ENCODE measurements at regions not wholly inside any gene's neighbourhood (a gene's known extent, or its start where the extent isn't known, plus 50 kb on each side); places are given as distances from the start of the nearest gene placed in this dataset.
A peak's percentile ranks its signal among the peaks of the same experiment; 100 is the strongest.

DNA sequence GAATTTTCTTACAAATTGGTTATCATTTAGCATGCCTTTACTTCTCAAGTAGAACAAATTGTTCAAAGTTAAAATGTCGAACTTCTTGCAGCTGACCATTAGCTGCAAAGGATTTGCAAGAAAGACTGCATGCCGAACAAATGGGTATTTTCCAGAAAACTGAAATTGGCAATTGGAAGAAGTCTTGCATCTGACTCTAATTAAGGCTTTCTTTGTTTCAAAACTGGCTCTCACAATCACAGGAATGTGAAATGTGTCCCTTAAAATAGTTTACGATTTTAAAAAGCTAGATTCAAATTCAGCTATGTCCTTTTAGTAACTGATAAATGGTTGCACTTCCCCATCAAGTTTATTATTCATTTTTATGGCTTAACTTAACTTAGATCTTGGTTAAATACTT, 207.9 kb downstream of the ARL4A start:
- H3K4me3 ChIP-seq (ENCODE audit: low read depth, low read length) = no peak overlapping the region
- peak; percentile 79 for DNase-seq (ENCODE audit: low read depth)
- TF ChIP-seq, protein P1, sequence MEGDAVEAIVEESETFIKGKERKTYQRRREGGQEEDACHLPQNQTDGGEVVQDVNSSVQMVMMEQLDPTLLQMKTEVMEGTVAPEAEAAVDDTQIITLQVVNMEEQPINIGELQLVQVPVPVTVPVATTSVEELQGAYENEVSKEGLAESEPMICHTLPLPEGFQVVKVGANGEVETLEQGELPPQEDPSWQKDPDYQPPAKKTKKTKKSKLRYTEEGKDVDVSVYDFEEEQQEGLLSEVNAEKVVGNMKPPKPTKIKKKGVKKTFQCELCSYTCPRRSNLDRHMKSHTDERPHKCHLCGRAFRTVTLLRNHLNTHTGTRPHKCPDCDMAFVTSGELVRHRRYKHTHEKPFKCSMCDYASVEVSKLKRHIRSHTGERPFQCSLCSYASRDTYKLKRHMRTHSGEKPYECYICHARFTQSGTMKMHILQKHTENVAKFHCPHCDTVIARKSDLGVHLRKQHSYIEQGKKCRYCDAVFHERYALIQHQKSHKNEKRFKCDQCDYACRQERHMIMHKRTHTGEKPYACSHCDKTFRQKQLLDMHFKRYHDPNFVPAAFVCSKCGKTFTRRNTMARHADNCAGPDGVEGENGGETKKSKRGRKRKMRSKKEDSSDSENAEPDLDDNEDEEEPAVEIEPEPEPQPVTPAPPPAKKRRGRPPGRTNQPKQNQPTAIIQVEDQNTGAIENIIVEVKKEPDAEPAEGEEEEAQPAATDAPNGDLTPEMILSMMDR (IDR thresholded peaks at IDR 0.05; ENCODE audit: insufficient read depth, low read length) = no peak

DNA sequence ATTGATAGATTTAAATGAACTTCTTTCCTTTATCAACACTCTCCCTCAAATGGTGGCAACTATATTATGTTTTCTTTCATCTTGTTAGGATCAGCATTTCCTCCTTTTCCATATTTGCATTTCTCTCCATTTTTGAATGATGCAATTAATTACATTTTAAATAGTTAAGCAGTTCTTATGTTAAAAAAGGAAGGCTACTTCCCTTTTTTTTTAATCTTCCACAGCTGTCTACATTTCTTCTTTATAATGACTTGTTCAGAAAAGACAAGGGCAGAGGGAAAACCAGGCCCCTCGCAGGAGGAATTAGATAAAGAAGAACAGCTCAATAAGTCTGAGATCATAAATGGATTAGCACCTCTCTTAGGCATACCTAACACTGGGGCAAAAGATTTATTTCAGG, 208.9 kb downstream of the ARL4A start:
- no peak overlapping the region for H3K4me3 ChIP-seq (ENCODE audit: low read depth, low read length)
- TF ChIP-seq, protein P1 (IDR thresholded peaks at IDR 0.05; ENCODE audit: insufficient read depth, low read length) = no peak
- DNase-seq (ENCODE audit: low read depth) = no peak

DNA sequence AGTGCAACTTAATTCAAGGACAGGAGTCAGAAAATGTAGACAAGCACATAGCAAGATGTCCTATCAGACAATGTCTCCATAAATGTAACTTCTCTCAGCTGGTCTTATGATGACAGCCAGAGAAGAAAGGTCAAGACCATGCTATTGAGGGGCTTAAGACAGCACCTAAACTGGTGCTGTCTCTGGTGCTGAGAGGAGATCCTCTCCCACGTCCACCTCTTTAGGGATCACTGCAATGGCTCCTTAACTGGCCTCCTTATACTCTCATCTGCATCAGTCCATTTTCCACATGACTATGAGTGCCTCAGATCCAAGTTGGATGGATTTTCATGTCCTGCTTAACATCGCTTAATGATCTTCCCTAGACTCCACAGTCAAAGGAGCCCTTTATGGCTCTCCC, 210.6 kb downstream of the ARL4A start:
- TF ChIP-seq, protein P1 (IDR thresholded peaks at IDR 0.05; ENCODE audit: insufficient read depth, low read length) = no peak

DNA sequence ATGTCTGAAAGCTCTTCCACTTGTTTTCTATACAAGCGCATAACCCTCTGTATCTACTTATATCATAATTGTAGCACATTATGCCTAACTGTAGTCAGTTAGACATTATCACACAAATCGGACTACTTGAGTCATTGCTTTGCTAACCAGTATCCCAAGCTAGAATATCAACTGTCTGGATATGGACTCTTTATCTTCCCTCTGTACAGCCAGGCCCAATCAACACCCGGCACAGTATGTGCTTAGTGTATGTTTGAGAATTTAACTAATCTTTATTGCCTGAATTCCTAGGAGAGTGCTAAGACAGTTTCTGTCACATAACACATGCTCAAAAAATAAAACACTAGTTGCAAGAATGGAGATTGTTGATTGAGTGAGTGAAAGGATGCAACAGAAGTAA, 211.2 kb downstream of the ARL4A start:
- TF ChIP-seq, protein P1 (IDR thresholded peaks at IDR 0.05; ENCODE audit: insufficient read depth, low read length) = no peak
- no peak overlapping the region for H3K4me3 ChIP-seq (ENCODE audit: low read depth, low read length)
- DNase-seq (ENCODE audit: low read depth) = no peak

More for the DNA sequence above, 210.6 kb downstream of the ARL4A start:
- no peak for DNase-seq (ENCODE audit: low read depth)
- no peak overlapping the region for H3K4me3 ChIP-seq (ENCODE audit: low read depth, low read length)

DNA sequence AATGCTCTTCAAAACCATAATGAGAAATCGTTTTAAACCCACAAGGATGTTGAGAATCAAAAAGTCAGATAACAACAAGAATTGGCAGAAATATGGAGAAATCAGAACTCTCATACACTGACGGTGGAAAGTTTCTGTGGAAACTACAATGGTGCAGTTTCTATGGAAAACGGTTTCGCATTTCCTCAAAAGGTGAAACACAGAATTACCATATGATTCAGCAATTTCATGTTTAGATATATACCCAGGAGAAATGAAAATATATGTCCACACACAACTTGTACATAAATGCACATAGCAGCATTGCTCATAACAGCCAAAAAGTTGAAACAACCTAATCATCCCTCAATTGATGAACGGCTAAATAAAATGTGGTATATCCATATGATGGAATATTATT, 218.2 kb downstream of the ARL4A start:
- TF ChIP-seq, protein P1 (IDR thresholded peaks at IDR 0.05; ENCODE audit: insufficient read depth, low read length) = no peak
- no peak for DNase-seq (ENCODE audit: low read depth)
- no peak overlapping the region for H3K4me3 ChIP-seq (ENCODE audit: low read depth, low read length)

DNA sequence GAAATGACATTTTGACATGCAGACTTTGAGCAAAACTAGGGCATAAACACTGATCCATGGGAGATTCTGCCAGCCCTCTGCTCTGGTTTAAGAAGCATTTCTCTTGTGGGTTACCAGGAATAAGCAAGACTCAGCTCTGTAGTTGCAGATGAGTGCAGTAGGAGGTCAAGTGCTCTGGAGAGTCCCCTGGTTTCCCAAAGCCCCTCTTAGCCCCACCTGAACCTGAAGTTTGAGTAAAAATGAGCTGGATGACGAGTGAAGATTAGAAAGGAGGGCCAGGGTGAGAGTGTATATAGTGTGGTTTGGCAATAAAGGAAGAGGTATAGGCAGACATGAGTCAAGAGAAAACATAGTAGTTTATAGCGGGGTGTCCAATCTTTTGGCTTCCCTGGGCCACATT, 220.3 kb downstream of the ARL4A start:
- TF ChIP-seq, protein P1 (IDR thresholded peaks at IDR 0.05; ENCODE audit: insufficient read depth, low read length) = no peak
- no peak for DNase-seq (ENCODE audit: low read depth)
- H3K4me3 ChIP-seq (ENCODE audit: low read depth, low read length) = no peak overlapping the region

DNA sequence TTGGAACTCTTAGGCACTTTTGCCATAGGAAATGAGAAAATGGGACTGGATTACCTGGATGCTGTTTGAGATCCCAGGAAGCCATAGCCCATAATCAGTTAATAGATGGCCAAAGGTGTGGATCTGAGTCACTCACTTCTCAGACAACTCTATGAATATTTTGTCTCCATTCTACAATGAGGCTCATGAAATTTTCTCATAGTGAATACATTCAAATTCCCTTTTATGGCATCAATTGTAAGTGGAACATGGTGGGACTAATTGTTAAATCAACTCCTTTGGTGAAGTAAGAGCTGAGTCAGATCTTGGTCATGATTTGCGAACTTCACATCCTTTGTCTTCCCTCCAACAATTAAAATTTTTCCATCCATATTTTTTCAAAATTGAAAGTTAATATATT, 222.1 kb downstream of the ARL4A start:
- no peak overlapping the region for H3K4me3 ChIP-seq (ENCODE audit: low read depth, low read length)
- TF ChIP-seq, protein P1 (IDR thresholded peaks at IDR 0.05; ENCODE audit: insufficient read depth, low read length) = no peak
- DNase-seq (ENCODE audit: low read depth) = no peak
